ENCODE measurements at regions not wholly inside any gene's neighbourhood (a gene's known extent, or its start where the extent isn't known, plus 50 kb on each side); places are given as distances from the start of the nearest gene placed in this dataset.

DNA sequence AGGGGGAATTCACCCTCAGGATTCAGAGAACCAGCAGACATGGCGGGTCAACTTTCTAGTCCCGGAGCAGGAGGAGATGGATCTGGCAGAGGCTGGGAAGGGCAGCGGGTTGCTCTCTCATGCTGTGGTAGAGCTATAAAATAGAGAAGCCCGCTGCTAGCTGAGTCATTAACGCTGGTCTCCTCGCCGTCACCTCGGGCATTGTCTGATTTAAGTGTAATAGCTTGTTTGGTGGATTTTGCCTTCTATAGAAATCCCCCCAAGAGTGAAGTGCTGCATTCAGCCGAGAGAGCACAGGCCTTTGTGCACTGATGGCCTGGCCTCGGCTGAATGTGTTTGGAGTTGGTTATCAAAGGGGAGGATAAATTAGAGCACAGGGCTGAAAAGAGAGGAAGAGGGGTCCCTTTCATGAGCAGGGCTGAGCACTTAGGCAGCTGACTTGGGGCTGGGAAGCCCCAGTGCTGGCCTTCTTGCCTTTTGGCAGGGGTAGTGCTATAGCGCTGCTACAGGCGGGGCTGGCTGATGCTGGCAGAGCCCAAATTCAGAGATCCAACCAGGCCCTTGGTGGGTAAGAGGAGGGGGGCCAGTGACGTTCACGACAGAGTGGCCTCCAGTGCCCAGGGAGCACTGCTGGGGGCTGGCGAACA is 161.1 kb upstream of the CADM1 start:
- DNase-seq (ENCODE audit: low spot score in 2 of 2) = no peak
- TF ChIP-seq POLR2A (IDR thresholded peaks at IDR 0.05) (no peak), EP300 (IDR thresholded peaks at IDR 0.05) (no peak), POLR2AphosphoS5 (IDR thresholded peaks at IDR 0.05) (no peak)
- TF ChIP-seq, protein P1, sequence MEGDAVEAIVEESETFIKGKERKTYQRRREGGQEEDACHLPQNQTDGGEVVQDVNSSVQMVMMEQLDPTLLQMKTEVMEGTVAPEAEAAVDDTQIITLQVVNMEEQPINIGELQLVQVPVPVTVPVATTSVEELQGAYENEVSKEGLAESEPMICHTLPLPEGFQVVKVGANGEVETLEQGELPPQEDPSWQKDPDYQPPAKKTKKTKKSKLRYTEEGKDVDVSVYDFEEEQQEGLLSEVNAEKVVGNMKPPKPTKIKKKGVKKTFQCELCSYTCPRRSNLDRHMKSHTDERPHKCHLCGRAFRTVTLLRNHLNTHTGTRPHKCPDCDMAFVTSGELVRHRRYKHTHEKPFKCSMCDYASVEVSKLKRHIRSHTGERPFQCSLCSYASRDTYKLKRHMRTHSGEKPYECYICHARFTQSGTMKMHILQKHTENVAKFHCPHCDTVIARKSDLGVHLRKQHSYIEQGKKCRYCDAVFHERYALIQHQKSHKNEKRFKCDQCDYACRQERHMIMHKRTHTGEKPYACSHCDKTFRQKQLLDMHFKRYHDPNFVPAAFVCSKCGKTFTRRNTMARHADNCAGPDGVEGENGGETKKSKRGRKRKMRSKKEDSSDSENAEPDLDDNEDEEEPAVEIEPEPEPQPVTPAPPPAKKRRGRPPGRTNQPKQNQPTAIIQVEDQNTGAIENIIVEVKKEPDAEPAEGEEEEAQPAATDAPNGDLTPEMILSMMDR (IDR thresholded peaks at IDR 0.05) = no peak
- Histone ChIP-seq H3K27ac (no peak overlapping the region), H3K9me3 (no peaks in the 10 kb centered on the region), H3K36me3 (no peaks in the 10 kb centered on the region), H3K4me1 (peaks cover 1% of the 10 kb centered on the region), H3K27me3 (peaks cover 18% of the 10 kb centered on the region), H3K4me3 (no peak overlapping the region)
- WGBS = 67% methylated on average over 12 of the region's 15 CpGs

DNA sequence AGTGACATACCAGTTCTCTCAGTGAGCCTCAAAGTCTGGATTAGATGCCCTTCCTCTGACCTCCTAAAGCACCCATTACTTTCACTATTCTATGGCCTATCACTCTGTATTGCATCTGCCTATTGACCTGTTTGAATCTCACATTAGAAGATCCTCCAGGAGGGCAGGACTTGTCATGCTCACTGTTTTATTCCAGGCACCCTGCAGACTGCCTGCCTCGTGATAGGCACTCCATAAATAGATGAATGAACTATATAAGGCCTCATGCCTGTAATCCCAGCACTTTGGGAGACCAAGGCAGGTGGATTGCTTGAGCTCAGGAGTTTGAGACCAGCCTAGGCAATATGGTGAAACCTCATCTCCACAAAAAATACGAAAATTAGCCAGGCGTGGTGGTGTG is 160.1 kb upstream of the CADM1 start:
- 91% methylated on average over 3 of the region's 3 CpGs for WGBS
- peaks cover 11% of the 10 kb centered on the region for H3K4me1 ChIP-seq
- no peak for DNase-seq (ENCODE audit: low spot score in 2 of 2)
- peaks cover 25% of the 10 kb centered on the region for H3K27me3 ChIP-seq
- H3K27ac ChIP-seq = no peak overlapping the region
- no peaks in the 10 kb centered on the region for H3K9me3 ChIP-seq
- no peak overlapping the region for H3K4me3 ChIP-seq
- no peaks in the 10 kb centered on the region for H3K36me3 ChIP-seq
- TF ChIP-seq POLR2AphosphoS5 (IDR thresholded peaks at IDR 0.05) (no peak), POLR2A (IDR thresholded peaks at IDR 0.05) (no peak), EP300 (IDR thresholded peaks at IDR 0.05) (no peak)
- TF ChIP-seq, protein P1 (IDR thresholded peaks at IDR 0.05) = no peak

DNA sequence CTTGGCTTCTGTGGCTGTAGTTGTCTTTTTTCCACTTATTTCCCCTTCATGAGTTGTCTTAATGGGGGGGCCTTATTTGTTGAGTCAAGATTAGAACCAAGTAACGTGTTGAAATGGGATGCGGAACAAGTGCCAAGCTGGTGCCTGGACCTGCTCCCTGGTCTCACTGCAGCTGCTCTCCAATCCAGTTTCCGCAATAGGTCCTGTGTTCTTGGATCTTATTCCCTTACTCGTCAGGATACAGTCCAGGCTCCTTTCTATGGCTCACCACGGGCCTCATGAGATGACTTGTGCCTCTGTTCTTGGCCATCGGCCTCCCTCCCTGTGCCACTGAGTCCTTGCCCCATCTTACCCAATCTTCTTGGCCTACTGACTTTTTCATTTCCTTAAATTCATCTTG is 159.6 kb upstream of the CADM1 start:
- WGBS = 78% methylated on average over 6 of the region's 6 CpGs
- H3K4me3 ChIP-seq = no peak overlapping the region

DNA sequence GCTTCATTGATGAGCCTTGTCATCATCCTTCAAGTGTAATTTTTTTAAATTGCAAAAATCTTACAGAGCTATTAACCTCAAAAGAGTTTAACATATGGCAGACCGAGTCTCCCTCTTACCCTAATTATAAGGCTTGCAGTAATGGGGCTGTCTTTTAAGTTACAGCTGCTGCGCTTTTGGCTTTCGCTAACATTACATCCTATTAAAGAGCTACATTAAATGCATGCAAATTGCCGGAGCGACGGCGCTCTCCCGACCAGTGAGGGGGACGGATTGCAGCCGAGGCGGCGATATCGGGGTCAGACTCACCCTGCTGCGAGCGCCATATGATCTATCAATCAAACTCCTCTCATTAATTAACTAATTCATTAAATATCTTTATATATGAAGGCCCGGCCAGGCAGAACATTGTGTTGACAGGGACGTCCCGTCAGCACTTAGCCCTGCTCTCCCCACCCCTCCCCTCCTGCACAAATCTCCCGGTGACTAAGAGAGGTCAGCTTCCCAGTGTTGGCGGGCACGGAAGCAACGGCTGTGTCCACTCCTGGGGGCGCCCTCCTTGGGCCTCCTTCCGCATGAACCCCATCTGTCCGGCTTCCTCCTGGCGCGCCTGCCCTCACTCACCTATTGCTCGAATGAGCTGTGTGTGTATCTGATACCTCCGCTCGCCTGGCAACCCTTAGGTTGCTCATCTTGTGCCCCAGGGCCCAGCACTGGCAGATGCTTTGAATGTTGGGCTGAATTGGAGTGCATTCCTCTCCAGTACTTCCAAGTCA is 156.0 kb upstream of the CADM1 start:
- Histone ChIP-seq H3K36me3 (no peaks in the 10 kb centered on the region), H3K9me3 (no peaks in the 10 kb centered on the region), H3K27me3 (peaks cover 39% of the 10 kb centered on the region), H3K4me3 (peak overlapping the region; percentile 44), H3K4me1 (peaks cover 16% of the 10 kb centered on the region), H3K27ac (no peak overlapping the region)
- no peak for DNase-seq (ENCODE audit: low spot score in 2 of 2)
- 49% methylated on average over 30 of the region's 30 CpGs for WGBS
- TF ChIP-seq POLR2AphosphoS5 (IDR thresholded peaks at IDR 0.05) (no peak), EP300 (IDR thresholded peaks at IDR 0.05) (no peak), POLR2A (IDR thresholded peaks at IDR 0.05) (no peak)
- TF ChIP-seq, protein P1 (IDR thresholded peaks at IDR 0.05) = no peak

More for the DNA sequence above, 159.6 kb upstream of the CADM1 start:
- H3K27ac ChIP-seq = no peak overlapping the region
- peaks cover 30% of the 10 kb centered on the region for H3K27me3 ChIP-seq
- no peaks in the 10 kb centered on the region for H3K9me3 ChIP-seq
- peaks cover 16% of the 10 kb centered on the region for H3K4me1 ChIP-seq
- H3K36me3 ChIP-seq = no peaks in the 10 kb centered on the region
- TF ChIP-seq, protein P1 (IDR thresholded peaks at IDR 0.05) = no peak
- TF ChIP-seq POLR2A (IDR thresholded peaks at IDR 0.05) (no peak), POLR2AphosphoS5 (IDR thresholded peaks at IDR 0.05) (no peak), EP300 (IDR thresholded peaks at IDR 0.05) (no peak)
- DNase-seq (ENCODE audit: low spot score in 2 of 2) = no peak

Measured in suprapubic skin (tissue), 4 donors.